Osteocyte (in vitro differentiated cells): ENCODE measurements at regions not wholly inside any gene's neighbourhood (a gene's known extent, or its start where the extent isn't known, plus 50 kb on each side); places are given as distances from the start of the nearest gene placed in this dataset.
"Not testable (repeated sequence)": the region's sequence is repeated elsewhere in the genome, so short reads cannot be mapped to it uniquely, and the experiment has no call there.

ENCODE experiments used
- DNase-seq: peaks from one replicate; pipeline ENCODE4 v3.0.0; 2021; ENCODE audit warnings: mixed read lengths; ENCODE audit not compliant: unreplicated experiment; ENCODE audit errors: extremely low spot score
- H3K27ac Mint-ChIP-seq: one replicate; pipeline ENCODE4 v1.8.0; 2021; ENCODE audit warnings: mild to moderate bottlenecking, mixed read lengths; ENCODE audit not compliant: unreplicated experiment
- H3K27me3 Mint-ChIP-seq: one replicate; pipeline ENCODE4 v1.8.0; 2021; ENCODE audit warnings: mixed read lengths; ENCODE audit not compliant: unreplicated experiment
- H3K36me3 Mint-ChIP-seq: one replicate; pipeline ENCODE4 v1.8.0; 2021; ENCODE audit warnings: mixed read lengths; ENCODE audit not compliant: unreplicated experiment
- H3K4me1 Mint-ChIP-seq: one replicate; pipeline ENCODE4 v1.8.0; 2021; ENCODE audit warnings: mixed read lengths; ENCODE audit not compliant: unreplicated experiment
- H3K4me3 Mint-ChIP-seq: one replicate; pipeline ENCODE4 v1.8.0; 2021; ENCODE audit warnings: mild to moderate bottlenecking, moderate library complexity, mixed read lengths; ENCODE audit not compliant: unreplicated experiment
- H3K9me3 Mint-ChIP-seq: one replicate; pipeline ENCODE4 v1.8.0; 2021; ENCODE audit warnings: mixed read lengths; ENCODE audit not compliant: unreplicated experiment
- TF ChIP-seq, protein P1 (sequence below): fragments of 200-600 bp; sonication (generic); IDR thresholded peaks from 2 replicates; pipeline ENCODE4 v1.5.0; 2021; ENCODE audit warnings: antibody characterized with exemption, mild to moderate bottlenecking, moderate library complexity

DNA sequence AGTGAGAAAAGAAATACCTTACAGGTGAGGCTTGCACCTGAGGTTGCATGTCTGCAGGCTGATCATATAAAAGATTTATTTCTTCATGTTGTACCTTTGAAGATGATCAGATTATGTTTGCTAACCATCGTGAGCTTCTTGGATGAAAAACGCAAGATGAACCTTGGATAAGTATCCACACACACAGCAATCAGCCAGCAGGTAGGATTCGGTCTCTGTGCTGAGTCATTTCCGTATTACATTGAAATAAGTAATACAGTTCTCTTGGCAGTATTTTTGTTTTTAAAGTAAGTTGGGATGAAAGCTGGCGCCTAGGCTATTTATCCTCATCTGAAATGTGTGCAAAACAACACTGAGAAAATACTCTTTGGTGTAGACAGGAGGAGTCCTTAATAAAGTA lies 109.0 kb upstream of the PRKCQ start:
- Mint-ChIP-seq H3K4me3 (no peak overlapping the region), H3K36me3 (no peaks in the 10 kb centered on the region), H3K4me1 (no peaks in the 10 kb centered on the region), H3K27ac (no peak overlapping the region), H3K27me3 (peaks cover 14% of the 10 kb centered on the region), H3K9me3 (no peaks in the 10 kb centered on the region)
- DNase-seq: no peak
- TF ChIP-seq, protein P1, sequence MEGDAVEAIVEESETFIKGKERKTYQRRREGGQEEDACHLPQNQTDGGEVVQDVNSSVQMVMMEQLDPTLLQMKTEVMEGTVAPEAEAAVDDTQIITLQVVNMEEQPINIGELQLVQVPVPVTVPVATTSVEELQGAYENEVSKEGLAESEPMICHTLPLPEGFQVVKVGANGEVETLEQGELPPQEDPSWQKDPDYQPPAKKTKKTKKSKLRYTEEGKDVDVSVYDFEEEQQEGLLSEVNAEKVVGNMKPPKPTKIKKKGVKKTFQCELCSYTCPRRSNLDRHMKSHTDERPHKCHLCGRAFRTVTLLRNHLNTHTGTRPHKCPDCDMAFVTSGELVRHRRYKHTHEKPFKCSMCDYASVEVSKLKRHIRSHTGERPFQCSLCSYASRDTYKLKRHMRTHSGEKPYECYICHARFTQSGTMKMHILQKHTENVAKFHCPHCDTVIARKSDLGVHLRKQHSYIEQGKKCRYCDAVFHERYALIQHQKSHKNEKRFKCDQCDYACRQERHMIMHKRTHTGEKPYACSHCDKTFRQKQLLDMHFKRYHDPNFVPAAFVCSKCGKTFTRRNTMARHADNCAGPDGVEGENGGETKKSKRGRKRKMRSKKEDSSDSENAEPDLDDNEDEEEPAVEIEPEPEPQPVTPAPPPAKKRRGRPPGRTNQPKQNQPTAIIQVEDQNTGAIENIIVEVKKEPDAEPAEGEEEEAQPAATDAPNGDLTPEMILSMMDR: no peak

DNA sequence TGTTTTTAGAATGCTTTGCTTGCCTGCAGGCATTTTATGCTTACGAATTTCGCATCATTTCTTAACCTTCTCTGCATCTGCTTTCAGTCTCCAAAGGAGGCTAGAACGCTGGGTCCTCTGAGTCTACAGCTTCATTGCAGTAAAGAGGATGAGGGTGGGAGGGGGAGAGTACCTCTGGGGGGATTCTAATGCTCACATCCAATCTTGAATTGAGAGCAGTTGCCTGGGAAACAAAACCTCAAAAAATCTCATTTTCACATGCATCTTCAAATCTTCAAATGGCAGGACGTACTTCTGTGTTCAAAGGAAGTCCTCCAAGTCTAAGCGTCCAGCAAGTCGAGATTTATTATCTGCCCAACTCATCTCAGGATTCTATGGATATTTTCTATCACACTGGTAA lies 100.7 kb upstream of the PRKCQ start:
- H3K27ac Mint-ChIP-seq: no peak overlapping the region
- peaks cover 4% of the 10 kb centered on the region for H3K4me1 Mint-ChIP-seq
- H3K9me3 Mint-ChIP-seq: no peaks in the 10 kb centered on the region
- H3K36me3 Mint-ChIP-seq: no peaks in the 10 kb centered on the region
- peaks cover 52% of the 10 kb centered on the region for H3K27me3 Mint-ChIP-seq
- H3K4me3 Mint-ChIP-seq: no peak overlapping the region
- no peak for DNase-seq
- TF ChIP-seq, protein P1: no peak

DNA sequence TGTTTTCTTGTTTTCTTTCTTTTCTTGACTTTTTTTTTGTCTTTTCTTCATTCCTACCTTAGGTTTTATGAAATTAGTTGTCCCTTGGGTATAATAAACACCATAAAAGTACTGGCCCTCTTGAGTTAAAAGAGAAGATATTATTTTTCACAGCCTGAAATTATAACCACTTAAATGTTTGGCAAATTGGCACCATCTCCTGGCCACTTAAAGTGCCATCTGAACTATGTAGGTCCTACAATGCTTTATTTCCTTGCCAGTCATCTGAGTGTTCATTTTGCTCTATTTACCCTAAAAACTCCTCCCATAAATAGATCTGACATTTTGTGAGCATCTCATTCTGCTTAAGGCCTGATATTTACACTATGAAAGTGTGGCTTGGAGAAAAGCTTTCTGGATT lies 98.9 kb upstream of the PRKCQ start:
- TF ChIP-seq, protein P1: no peak
- Mint-ChIP-seq H3K36me3 (no peaks in the 10 kb centered on the region), H3K27me3 (peaks cover 60% of the 10 kb centered on the region), H3K4me1 (peaks cover 4% of the 10 kb centered on the region), H3K9me3 (no peaks in the 10 kb centered on the region), H3K4me3 (no peak overlapping the region), H3K27ac (no peak overlapping the region)
- no peak for DNase-seq

DNA sequence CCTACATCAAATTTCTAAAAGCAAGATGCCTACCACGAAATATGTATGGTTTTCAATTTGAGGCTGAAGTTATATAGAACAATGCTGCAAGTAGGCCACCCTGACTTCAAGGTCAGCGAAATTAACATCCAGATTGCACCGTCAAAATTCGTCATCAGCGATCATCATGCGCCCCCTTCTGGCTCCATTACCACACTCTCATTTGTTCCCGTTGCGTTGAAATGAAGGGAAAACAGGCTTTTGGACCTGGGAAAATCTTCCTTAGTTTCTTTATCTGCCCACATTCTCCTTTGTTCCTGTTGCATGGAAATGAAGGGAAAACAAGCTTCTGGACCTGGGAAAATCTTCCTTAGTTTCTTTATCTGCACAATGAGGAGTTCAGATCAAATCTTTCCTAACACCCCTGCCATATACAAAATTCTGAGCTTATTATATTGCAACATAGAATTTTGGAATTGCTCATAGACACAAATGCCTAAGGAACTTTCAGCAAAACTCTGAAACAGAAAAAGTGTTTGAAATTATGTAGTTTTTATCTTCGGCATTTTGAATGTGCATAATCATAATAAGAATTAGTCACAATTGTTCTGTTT lies 98.2 kb upstream of the PRKCQ start:
- Mint-ChIP-seq H3K9me3 (no peaks in the 10 kb centered on the region), H3K4me3 (no peak overlapping the region), H3K4me1 (peaks cover 4% of the 10 kb centered on the region), H3K27ac (no peak overlapping the region), H3K27me3 (peaks cover 58% of the 10 kb centered on the region), H3K36me3 (no peaks in the 10 kb centered on the region)
- TF ChIP-seq, protein P1: peak; percentile 69
- DNase-seq: no peak

DNA sequence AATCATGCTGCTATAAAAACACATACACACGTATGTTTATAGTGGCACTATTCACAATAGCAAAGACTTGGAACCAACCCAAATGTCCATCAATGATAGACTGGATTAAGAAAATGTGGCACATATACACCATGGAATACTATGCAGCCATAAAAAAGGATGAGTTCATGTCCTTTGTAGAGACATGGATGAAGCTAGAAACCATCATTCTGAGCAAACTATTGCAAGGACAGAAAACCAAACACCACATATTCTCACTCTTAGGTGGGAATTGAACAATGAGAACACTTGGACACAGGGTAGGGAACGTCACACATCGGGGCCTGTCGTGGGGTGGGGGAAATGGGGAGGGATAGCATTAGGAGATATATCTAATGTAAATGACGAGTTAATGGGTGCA lies 97.1 kb upstream of the PRKCQ start:
- not testable (repeated sequence) for H3K9me3 Mint-ChIP-seq, H3K4me3 Mint-ChIP-seq, H3K27ac Mint-ChIP-seq, DNase-seq, H3K36me3 Mint-ChIP-seq, H3K4me1 Mint-ChIP-seq
- peaks cover 54% of the 10 kb centered on the region for H3K27me3 Mint-ChIP-seq

DNA sequence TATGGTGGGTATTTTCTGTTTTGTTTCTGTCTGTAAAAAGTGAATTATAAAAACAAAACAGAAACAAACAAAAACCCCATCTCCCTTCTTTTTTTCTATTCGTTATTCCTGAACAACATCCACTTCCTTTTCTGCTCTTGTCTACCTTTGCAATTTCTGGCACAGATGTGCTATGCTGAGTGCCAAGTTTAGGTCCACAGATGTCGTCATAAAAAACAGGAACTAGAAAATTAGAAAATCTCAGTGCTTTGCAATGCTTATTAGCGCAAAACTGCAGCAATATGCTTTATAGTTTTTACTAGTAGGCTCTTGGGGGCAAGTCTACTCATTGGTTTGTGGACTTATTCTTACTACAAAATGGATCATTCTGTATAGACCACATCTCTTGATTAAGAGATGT lies 94.2 kb upstream of the PRKCQ start:
- Mint-ChIP-seq H3K27ac (no peak overlapping the region), H3K27me3 (peaks cover 50% of the 10 kb centered on the region), H3K4me3 (no peak overlapping the region), H3K4me1 (peaks cover 4% of the 10 kb centered on the region), H3K36me3 (no peaks in the 10 kb centered on the region), H3K9me3 (no peaks in the 10 kb centered on the region)
- no peak for DNase-seq
- TF ChIP-seq, protein P1: no peak
